ENCODE measurements at regions not wholly inside any gene's neighbourhood (a gene's known extent, or its start where the extent isn't known, plus 50 kb on each side); places are given as distances from the start of the nearest gene placed in this dataset.

- Mint-ChIP-seq H3K9me3 (no peaks in the 10 kb centered on the region), H3K27ac (peak overlapping the region; percentile 100), H3K36me3 (no peaks in the 10 kb centered on the region), H3K4me1 (peaks cover 31% of the 10 kb centered on the region), H3K27me3 (ENCODE audit: low read depth) (peaks cover 4% of the 10 kb centered on the region; the same call in 1 of the 2 replicates), H3K4me3 (peak overlapping the region; percentile 84)
- DNase-seq (ENCODE audit: low spot score) (peak; percentile 83), ATAC-seq (peak; percentile 75)
- ChIA-PET POLR2A (interaction anchor here (1.0 to 1.5 kb wide), 3 partner anchors 39 to 124 kb away, joined by 3 to 5 read pairs (median 4); no protein-coding TSS in a partner anchor), CTCF (interaction anchor here (1.0 kb wide), 1 partner anchor 54 kb away, joined by 8 read pairs; no protein-coding TSS in a partner anchor)
- TF ChIP-seq ZNF532 (CRISPR knock-in tag; IDR thresholded peaks at IDR 0.05; ENCODE audit: borderline replicate concordance) (0 out of 2 replicates have a peak, but pooled peaks have one; percentile 67), CDX4 (CRISPR knock-in tag; IDR thresholded peaks at IDR 0.05; ENCODE audit: borderline replicate concordance) (no peak), HMGA2 (CRISPR knock-in tag; IDR thresholded peaks at IDR 0.05) (peak; percentile 98), JAZF1 (CRISPR knock-in tag; IDR thresholded peaks at IDR 0.05) (no peak), ZNF423 (CRISPR knock-in tag; IDR thresholded peaks at IDR 0.05) (peak; percentile 44), TCF7 (CRISPR knock-in tag; IDR thresholded peaks at IDR 0.05; ENCODE audit: low read depth) (no peak), HMGXB4 (CRISPR knock-in tag; IDR thresholded peaks at IDR 0.05) (peak; percentile 68; the same call in 1 of the 2 replicates), ETV6 (CRISPR knock-in tag; IDR thresholded peaks at IDR 0.05) (peak; percentile 62), ERG (CRISPR knock-in tag; IDR thresholded peaks at IDR 0.05) (0 out of 2 replicates have a peak, but pooled peaks have one; percentile 47), USF1 (CRISPR knock-in tag; IDR thresholded peaks at IDR 0.05) (no peak), EMX1 (CRISPR knock-in tag; IDR thresholded peaks at IDR 0.05) (0 out of 2 replicates have a peak, but pooled peaks have one; percentile 56), CREM (CRISPR knock-in tag; IDR thresholded peaks at IDR 0.05) (peak; percentile 63; the same call in 1 of the 2 replicates), E2F1 (CRISPR knock-in tag; IDR thresholded peaks at IDR 0.05) (no peak), SP1 (CRISPR knock-in tag; conservative IDR thresholded peaks at IDR 0.05) (0 out of 2 replicates have a peak, but pooled peaks have one; percentile 18), AR (CRISPR knock-in tag; IDR thresholded peaks at IDR 0.05) (no peak), ZNF281 (CRISPR knock-in tag; IDR thresholded peaks at IDR 0.05) (peak; percentile 66; the same call in 1 of the 2 replicates), NFE2L1 (CRISPR knock-in tag; IDR thresholded peaks at IDR 0.05) (peak; percentile 97)
Observed at GRCh38 chr1:148264374-148265276, 112.5 kb upstream of the NBPF11 start.
